WTC11 (cell line): ENCODE measurements at regions not wholly inside any gene's neighbourhood (a gene's known extent, or its start where the extent isn't known, plus 50 kb on each side); places are given as distances from the start of the nearest gene placed in this dataset.

Experiments used
- ARID4B ChIP-seq: sonication (generic); formaldehyde crosslinking; IDR thresholded peaks from 2 replicates; pipeline ENCODE4 v1.8.0; 2023; ENCODE audit warnings: missing genetic modification reagents, mild to moderate bottlenecking, borderline replicate concordance
- CTCF ChIP-seq: fragments of 200-600 bp; IDR thresholded peaks from 2 replicates; pipeline ENCODE4 v1.8.0; 2022; ENCODE audit warnings: antibody characterized with exemption
- FOXJ3 ChIP-seq: sonication (generic); formaldehyde crosslinking; IDR thresholded peaks from 2 replicates; pipeline ENCODE4 v1.9.0; 2021; ENCODE audit warnings: missing genetic modification reagents, mild to moderate bottlenecking, borderline replicate concordance
- GABPB1 ChIP-seq: sonication (generic); formaldehyde crosslinking; IDR thresholded peaks from 2 replicates; pipeline ENCODE4 v1.8.1; 2023; ENCODE audit warnings: mild to moderate bottlenecking, missing genetic modification reagents
- NFYB ChIP-seq: sonication (generic); formaldehyde crosslinking; conservative IDR thresholded peaks from 2 replicates; pipeline ENCODE4 v1.8.0; 2022; ENCODE audit warnings: low read depth, missing genetic modification reagents
- NR2C2 ChIP-seq: sonication (generic); formaldehyde crosslinking; IDR thresholded peaks from 2 replicates; pipeline ENCODE4 v1.8.0; 2022; ENCODE audit warnings: mild to moderate bottlenecking, missing genetic modification reagents
- NR3C1 ChIP-seq: sonication (generic); formaldehyde crosslinking; conservative IDR thresholded peaks from 2 replicates; pipeline ENCODE4 v1.8.1; 2023; ENCODE audit warnings: low read depth, mild to moderate bottlenecking, missing genetic modification reagents
- RELA ChIP-seq: sonication (generic); formaldehyde crosslinking; IDR thresholded peaks from 2 replicates; pipeline ENCODE4 v1.8.1; 2022; ENCODE audit warnings: missing genetic modification reagents, mild to moderate bottlenecking, borderline replicate concordance
- SP1 ChIP-seq: sonication (generic); formaldehyde crosslinking; conservative IDR thresholded peaks from 2 replicates; pipeline ENCODE4 v1.8.1; 2022; ENCODE audit warnings: missing genetic modification reagents
- TEAD4 ChIP-seq: sonication (generic); formaldehyde crosslinking; IDR thresholded peaks from 2 replicates; pipeline ENCODE4 v1.8.0; 2022; ENCODE audit warnings: mild to moderate bottlenecking, missing genetic modification reagents
- USF1 ChIP-seq: sonication (generic); formaldehyde crosslinking; IDR thresholded peaks from 2 replicates; pipeline ENCODE4 v1.8.0; 2022; ENCODE audit warnings: mild to moderate bottlenecking, missing genetic modification reagents

GRCh38 chr21:15651172-15651571 lies 78.6 kb upstream of the USP25 start:
- TF ChIP-seq FOXJ3 (CRISPR knock-in tag) (no peak), RELA (CRISPR knock-in tag) (no peak), CTCF (no peak), NFYB (CRISPR knock-in tag) (no peak), NR2C2 (CRISPR knock-in tag) (no peak), TEAD4 (no peak), USF1 (CRISPR knock-in tag) (no peak), NR3C1 (no peak), GABPB1 (CRISPR knock-in tag) (no peak), SP1 (CRISPR knock-in tag) (no peak), ARID4B (no peak)
